ENCODE measurements at regions not wholly inside any gene's neighbourhood (a gene's known extent, or its start where the extent isn't known, plus 50 kb on each side); places are given as distances from the start of the nearest gene placed in this dataset.

DNA sequence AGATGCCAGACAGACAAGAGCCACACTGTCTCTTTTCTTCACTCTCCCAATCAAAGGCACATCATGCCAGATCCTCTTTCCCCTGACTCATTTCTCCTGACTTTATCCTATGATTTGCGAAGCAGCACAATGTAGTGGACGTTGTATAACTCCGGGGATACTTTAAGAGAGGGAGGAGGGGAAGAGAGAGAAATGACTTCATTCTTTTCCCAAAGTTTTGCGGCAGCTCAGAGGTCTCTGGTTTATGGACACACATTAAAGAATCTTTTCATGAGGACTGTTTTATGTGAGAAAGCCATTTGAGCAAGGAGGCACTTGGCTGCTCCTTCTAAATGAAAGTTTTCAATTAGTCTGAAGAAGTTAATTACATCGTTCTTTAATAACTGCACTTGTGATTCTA lies 75.1 kb upstream of the MC3R start:
- TF ChIP-seq NR3C1 (IDR thresholded peaks at IDR 0.05) (no peak), USF2 (IDR thresholded peaks at IDR 0.05) (no peak), EP300 (IDR thresholded peaks at IDR 0.05) (no peak), RAD21 (conservative IDR thresholded peaks at IDR 0.05 in 1 of 2, IDR thresholded peaks at IDR 0.05 in 1 of 2) (no peak), ZSCAN20 (CRISPR knock-in tag; IDR thresholded peaks at IDR 0.05) (no peak)
- TF ChIP-seq, protein P1, sequence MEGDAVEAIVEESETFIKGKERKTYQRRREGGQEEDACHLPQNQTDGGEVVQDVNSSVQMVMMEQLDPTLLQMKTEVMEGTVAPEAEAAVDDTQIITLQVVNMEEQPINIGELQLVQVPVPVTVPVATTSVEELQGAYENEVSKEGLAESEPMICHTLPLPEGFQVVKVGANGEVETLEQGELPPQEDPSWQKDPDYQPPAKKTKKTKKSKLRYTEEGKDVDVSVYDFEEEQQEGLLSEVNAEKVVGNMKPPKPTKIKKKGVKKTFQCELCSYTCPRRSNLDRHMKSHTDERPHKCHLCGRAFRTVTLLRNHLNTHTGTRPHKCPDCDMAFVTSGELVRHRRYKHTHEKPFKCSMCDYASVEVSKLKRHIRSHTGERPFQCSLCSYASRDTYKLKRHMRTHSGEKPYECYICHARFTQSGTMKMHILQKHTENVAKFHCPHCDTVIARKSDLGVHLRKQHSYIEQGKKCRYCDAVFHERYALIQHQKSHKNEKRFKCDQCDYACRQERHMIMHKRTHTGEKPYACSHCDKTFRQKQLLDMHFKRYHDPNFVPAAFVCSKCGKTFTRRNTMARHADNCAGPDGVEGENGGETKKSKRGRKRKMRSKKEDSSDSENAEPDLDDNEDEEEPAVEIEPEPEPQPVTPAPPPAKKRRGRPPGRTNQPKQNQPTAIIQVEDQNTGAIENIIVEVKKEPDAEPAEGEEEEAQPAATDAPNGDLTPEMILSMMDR (IDR thresholded peaks at IDR 0.05): no peak

Data from A549 (cell line).